ENCODE measurements at regions not wholly inside any gene's neighbourhood (a gene's known extent, or its start where the extent isn't known, plus 50 kb on each side); places are given as distances from the start of the nearest gene placed in this dataset.

GRCh38 chr1:30099587-30100523 lies 623.5 kb downstream of the MATN1 start:
- TF ChIP-seq CTCF (IDR thresholded peaks at IDR 0.05) (no peak), POLR2AphosphoS5 (IDR thresholded peaks at IDR 0.05) (no peak)
